Fibroblast of villous mesenchyme (primary cell): ENCODE measurements at regions not wholly inside any gene's neighbourhood (a gene's known extent, or its start where the extent isn't known, plus 50 kb on each side); places are given as distances from the start of the nearest gene placed in this dataset.

ENCODE experiments used
- DNase-seq: peaks from one replicate; pipeline ENCODE4 v3.0.0-alpha.2; 2010; ENCODE audit warnings: low read depth
- H3K4me3 ChIP-seq: 2 replicates; pipeline ENCODE4 v1.5.1; 2011; ENCODE audit warnings: low read depth, mild to moderate bottlenecking, low read length
- CTCF ChIP-seq: IDR thresholded peaks from 2 replicates; pipeline ENCODE4 v1.5.1; 2012; ENCODE audit warnings: low read depth, mild to moderate bottlenecking, low read length; ENCODE audit not compliant: insufficient read depth

- no peak for DNase-seq
- TF ChIP-seq CTCF = no peak
Observed at GRCh38 chr1:82625537-82625936, 824.8 kb downstream of the ADGRL2 start.

GRCh38 chr1:82621076-82621475 lies 820.3 kb downstream of the ADGRL2 start:
- no peak overlapping the region for H3K4me3 ChIP-seq
- TF ChIP-seq CTCF = no peak
- no peak for DNase-seq

More at GRCh38 chr1:82625537-82625936, 824.8 kb downstream of the ADGRL2 start:
- no peak overlapping the region for H3K4me3 ChIP-seq

GRCh38 chr1:82614090-82614489 lies 813.4 kb downstream of the ADGRL2 start:
- TF ChIP-seq CTCF = no peak
- no peak overlapping the region for H3K4me3 ChIP-seq
- no peak for DNase-seq

- TF ChIP-seq CTCF = no peak
- DNase-seq = no peak
- H3K4me3 ChIP-seq = no peak overlapping the region
Observed at GRCh38 chr1:82612986-82613385, 812.3 kb downstream of the ADGRL2 start.

GRCh38 chr1:82606546-82606945 lies 805.8 kb downstream of the ADGRL2 start:
- no peak for DNase-seq
- no peak overlapping the region for H3K4me3 ChIP-seq
- TF ChIP-seq CTCF = no peak

- DNase-seq = no peak
- H3K4me3 ChIP-seq = no peak overlapping the region
- no peak for TF ChIP-seq CTCF
Observed at GRCh38 chr1:82604524-82604923, 803.8 kb downstream of the ADGRL2 start.

GRCh38 chr1:82600314-82600713 lies 799.6 kb downstream of the ADGRL2 start:
- DNase-seq = no peak
- no peak for TF ChIP-seq CTCF
- H3K4me3 ChIP-seq = no peak overlapping the region
